ENCODE measurements at regions not wholly inside any gene's neighbourhood (a gene's known extent, or its start where the extent isn't known, plus 50 kb on each side); places are given as distances from the start of the nearest gene placed in this dataset.

- TF ChIP-seq CTCF (IDR thresholded peaks at IDR 0.05), result no peak
- ATAC-seq (ENCODE audit: low FRiP score) (no peak), DNase-seq (ENCODE audit: low spot score) (no peak)
Measured at GRCh38 chr15:25188051-25188450, 233.3 kb downstream of the SNRPN start.

DNA sequence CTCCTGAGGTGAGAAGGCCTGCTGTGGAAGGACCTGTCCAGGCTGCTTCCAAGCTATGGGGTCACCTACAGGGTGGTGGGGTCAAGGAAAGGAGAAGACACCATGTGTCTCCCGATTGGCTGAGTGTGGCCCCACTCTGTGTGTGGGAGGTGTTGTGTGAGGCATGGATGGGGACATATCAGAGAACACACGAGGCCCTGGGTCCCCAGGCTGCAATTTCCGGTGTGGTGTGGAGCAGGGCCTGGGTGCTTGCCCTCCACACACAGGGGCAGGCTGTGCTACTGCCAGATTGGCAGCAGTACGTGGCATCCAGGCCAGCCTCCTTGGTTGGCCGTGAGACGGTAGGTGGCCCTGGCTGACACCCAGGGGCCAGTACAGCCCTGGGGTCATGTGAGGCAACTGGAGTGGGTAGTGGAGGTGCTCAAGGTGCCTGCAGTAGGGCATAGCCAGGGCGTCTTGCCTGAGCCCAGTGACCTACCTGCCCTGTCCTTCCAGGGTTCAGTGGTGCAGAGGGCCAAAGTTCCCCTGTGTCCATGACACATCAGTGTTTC lies 233.8 kb downstream of the SNRPN start:
- no peak for DNase-seq (ENCODE audit: low spot score)
- ATAC-seq (ENCODE audit: low FRiP score), result no peak
- TF ChIP-seq CTCF (IDR thresholded peaks at IDR 0.05), result no peak

GRCh38 chr15:25189551-25189950 lies 234.8 kb downstream of the SNRPN start:
- DNase-seq (ENCODE audit: low spot score) (no peak), ATAC-seq (ENCODE audit: low FRiP score) (no peak)
- no peak for TF ChIP-seq CTCF (IDR thresholded peaks at IDR 0.05)

DNA sequence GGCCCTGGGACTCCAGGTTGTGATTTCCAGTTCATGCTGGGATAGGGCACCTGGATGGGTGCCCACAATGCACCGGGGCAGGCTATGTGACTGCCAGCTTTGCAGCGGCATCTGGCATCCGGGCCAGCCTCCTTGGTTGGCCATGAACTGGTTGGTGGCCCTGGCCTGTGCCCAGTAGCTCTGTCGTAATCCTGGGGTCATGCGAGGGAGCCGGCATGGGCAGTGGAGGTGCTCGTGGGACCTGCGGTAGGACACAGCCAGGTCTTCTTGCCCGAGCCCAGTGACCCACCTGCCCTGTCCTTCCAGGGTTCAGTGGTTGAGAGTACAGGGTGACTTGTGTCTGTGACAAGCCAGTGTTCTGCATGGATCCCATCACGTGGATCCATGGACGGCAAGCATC lies 237.9 kb downstream of the SNRPN start:
- no peak for ATAC-seq (ENCODE audit: low FRiP score)
- DNase-seq (ENCODE audit: low spot score), result no peak
- TF ChIP-seq CTCF (IDR thresholded peaks at IDR 0.05), result no peak

GRCh38 chr15:25207369-25207768 lies 231.5 kb downstream of the UBE3A start:
- no peak for TF ChIP-seq CTCF (IDR thresholded peaks at IDR 0.05)
- ATAC-seq (ENCODE audit: low FRiP score) (no peak), DNase-seq (ENCODE audit: low spot score) (no peak)

- ATAC-seq (ENCODE audit: low FRiP score) (no peak), DNase-seq (ENCODE audit: low spot score) (no peak)
- TF ChIP-seq CTCF (IDR thresholded peaks at IDR 0.05), result no peak
Measured at GRCh38 chr15:25208735-25209134, 230.1 kb downstream of the UBE3A start.

GRCh38 chr15:25220834-25221233 lies 218.0 kb downstream of the UBE3A start:
- ATAC-seq (ENCODE audit: low FRiP score) (no peak), DNase-seq (ENCODE audit: low spot score) (no peak)
- TF ChIP-seq CTCF (IDR thresholded peaks at IDR 0.05), result no peak

Measured in omental fat pad (tissue), 3 donors.